Pancreas (tissue), 10 donors: ENCODE measurements at regions not wholly inside any gene's neighbourhood (a gene's known extent, or its start where the extent isn't known, plus 50 kb on each side); places are given as distances from the start of the nearest gene placed in this dataset.
"Not testable (repeated sequence)": the region's sequence is repeated elsewhere in the genome, so short reads cannot be mapped to it uniquely, and the experiment has no call there.

ENCODE experiments used
- ATAC-seq, 4 donors: fragments of 200-7000 bp; cut with Tn5 transposase; one replicate each; pipeline versions ENCODE4 v1.8.0 to v1.9.1; 2020; ENCODE audit warnings: mild to moderate bottlenecking in 4 of 4, moderate library complexity in 4 of 4
- DNase-seq, 6 donors: peaks; one replicate each; pipeline ENCODE4 v3.0.0-alpha.2; 2020
- FAIRE-seq: peaks from 2 replicates; lab custom pipeline; 2012; peaks lifted over from hg19 to GRCh38; lab: Jason Lieb, UNC
- H3K27ac ChIP-seq, 4 donors: fragments of 200-600 bp; sonication (generic); 1 replicate in 3 of 4; 2 replicates in 1 of 4; pipeline versions ENCODE4 v1.5.0 to v1.8.0; 2020
- H3K27me3 ChIP-seq, 4 donors: fragments of 200-600 bp; one replicate each; pipeline ENCODE4 v1.8.0; 2021
- H3K36me3 ChIP-seq, 3 donors: fragments of 200-600 bp; sonication (generic) in 1 of 3; one replicate each; pipeline versions ENCODE4 v1.5.0 to v1.8.0; 2020 to 2021
- H3K4me1 ChIP-seq, 3 donors: fragments of 200-600 bp; one replicate each; pipeline ENCODE4 v1.8.0; 2021
- H3K4me3 ChIP-seq, 4 donors: fragments of 200-600 bp; sonication (generic) in 2 of 4; one replicate each; pipeline versions ENCODE4 v1.5.0 to v1.8.0; 2020 to 2021
- H3K9me3 ChIP-seq, 4 donors: fragments of 200-600 bp; one replicate each; pipeline ENCODE4 v1.8.0; 2021
- WGBS, 2 donors: extraction: QIAGEN DNeasy Blood & Tissue Kit; methylation state at CpG; one replicate each; pipeline ENCODE4 v1.1.7; 2013; 5-methylcytosine and 5-hydroxymethylcytosine counted together
- intact Hi-C, 3 donors: fragments of 100-400 bp; cut with DNase I; formaldehyde crosslinking; loops; one replicate each; pipeline versions ENCODE4 v1.11.1 to v1.14.2; 2022
- TF ChIP-seq, protein P1 (sequence below), 4 donors: fragments of 200-600 bp; sonication (generic) in 3 of 4; IDR thresholded peaks; one replicate each; pipeline versions ENCODE4 v1.5.0 to v1.8.0; 2021; ENCODE audit warnings: antibody characterized with exemption in 4 of 4
- donor health status: healthy with polysubstance abuse.
- donor health status: DM: no; HTN: no; CAD: no; lungs with moderate emphysema.
- donor health status: DM: no; HTN: no; CAD: no.
- donor health status: control.
- donor health status: control.
- donor health status: Bipolar disorder and iron deficiency.
- donor health status: DM: yes; HTN: yes; CAD: no.
- donor health status: DM: no; HTN: no; CAD: no.
- donor health status: DM: no; HTN: no; CAD: no.
- donor health status: DM: yes; HTN: yes; CAD: no.

DNA sequence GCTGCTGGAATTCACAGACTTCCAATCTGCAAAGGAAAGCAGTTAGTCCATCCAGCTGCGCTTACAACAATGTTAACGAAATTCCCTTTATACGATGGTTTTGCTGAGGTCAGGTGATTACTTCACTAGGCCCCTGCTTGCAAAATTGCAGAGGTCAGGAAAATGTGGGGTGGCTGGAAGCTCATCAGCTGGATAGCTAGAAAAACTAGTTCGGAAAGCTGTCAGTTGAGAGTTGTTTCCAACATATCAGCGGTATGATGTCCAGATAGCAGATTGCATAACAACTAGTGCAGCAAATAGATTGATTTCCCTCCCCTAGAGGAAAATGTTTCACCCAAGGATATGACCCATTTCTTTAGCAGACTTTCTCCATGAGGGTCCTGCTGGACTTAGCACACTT is 2021.1 kb upstream of the CELF4 start:
- no peaks in the 10 kb centered on the region for H3K27me3 ChIP-seq
- H3K4me3 ChIP-seq: no peak overlapping the region
- no peaks in the 10 kb centered on the region for H3K9me3 ChIP-seq
- no peaks in the 10 kb centered on the region for H3K36me3 ChIP-seq
- H3K27ac ChIP-seq: no peak overlapping the region
- H3K4me1 ChIP-seq: no peaks in the 10 kb centered on the region
- no peak for DNase-seq
- intact Hi-C loops: no loop called here
- 53 to 58% methylated on average over 5 of the region's 5 CpGs for WGBS, 2 donors
- TF ChIP-seq, protein P1, sequence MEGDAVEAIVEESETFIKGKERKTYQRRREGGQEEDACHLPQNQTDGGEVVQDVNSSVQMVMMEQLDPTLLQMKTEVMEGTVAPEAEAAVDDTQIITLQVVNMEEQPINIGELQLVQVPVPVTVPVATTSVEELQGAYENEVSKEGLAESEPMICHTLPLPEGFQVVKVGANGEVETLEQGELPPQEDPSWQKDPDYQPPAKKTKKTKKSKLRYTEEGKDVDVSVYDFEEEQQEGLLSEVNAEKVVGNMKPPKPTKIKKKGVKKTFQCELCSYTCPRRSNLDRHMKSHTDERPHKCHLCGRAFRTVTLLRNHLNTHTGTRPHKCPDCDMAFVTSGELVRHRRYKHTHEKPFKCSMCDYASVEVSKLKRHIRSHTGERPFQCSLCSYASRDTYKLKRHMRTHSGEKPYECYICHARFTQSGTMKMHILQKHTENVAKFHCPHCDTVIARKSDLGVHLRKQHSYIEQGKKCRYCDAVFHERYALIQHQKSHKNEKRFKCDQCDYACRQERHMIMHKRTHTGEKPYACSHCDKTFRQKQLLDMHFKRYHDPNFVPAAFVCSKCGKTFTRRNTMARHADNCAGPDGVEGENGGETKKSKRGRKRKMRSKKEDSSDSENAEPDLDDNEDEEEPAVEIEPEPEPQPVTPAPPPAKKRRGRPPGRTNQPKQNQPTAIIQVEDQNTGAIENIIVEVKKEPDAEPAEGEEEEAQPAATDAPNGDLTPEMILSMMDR (IDR thresholded peaks at IDR 0.05): no peak
- ATAC-seq: no peak
- no peak for FAIRE-seq

DNA sequence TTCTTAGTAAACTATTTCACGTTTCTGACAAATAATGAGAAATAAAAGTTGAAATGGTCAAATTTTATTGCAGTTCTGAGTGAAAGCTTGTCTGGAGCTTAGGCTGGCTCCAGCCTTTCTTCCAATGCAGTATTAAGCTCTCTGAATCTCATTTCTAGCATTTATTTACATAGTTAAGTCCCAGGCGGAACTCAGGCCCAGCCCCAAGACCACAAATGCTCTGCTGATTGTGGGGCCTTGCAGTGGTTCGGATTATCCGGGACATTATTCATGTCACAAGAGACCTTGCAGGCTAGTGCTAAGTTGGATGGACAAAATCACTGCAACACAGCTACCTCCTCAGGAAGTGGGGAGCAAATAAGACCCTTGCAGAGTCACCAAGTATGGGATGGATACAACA is 2009.3 kb upstream of the CELF4 start:
- no peak for ATAC-seq
- Histone ChIP-seq H3K4me1 (no peaks in the 10 kb centered on the region), H3K9me3 (no peaks in the 10 kb centered on the region), H3K36me3 (no peaks in the 10 kb centered on the region), H3K27ac (no peak overlapping the region), H3K27me3 (no peaks in the 10 kb centered on the region), H3K4me3 (no peak overlapping the region)
- WGBS, 2 donors: 62 to 63% methylated on average over 4 of the region's 4 CpGs
- no peak for FAIRE-seq
- DNase-seq: no peak
- intact Hi-C loops: no loop called here
- TF ChIP-seq, protein P1 (IDR thresholded peaks at IDR 0.05): no peak

DNA sequence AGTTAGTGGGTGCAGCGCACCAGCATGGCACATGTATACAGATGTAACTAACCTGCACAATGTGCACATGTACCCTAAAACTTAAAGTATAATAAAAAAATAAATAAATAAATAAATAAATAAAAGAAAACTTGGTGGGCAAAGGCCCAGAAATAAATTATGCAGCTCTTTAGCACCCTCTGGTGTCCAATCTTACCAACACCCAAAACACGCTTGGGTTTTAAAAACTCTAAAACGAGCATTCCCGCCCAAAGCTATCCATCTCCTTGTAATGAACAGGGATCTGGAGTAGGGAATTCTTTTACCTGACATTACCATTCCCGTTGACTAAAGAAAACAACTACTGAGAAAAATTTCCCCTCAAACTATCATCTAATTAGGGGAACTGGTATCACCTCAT is 2005.9 kb upstream of the CELF4 start:
- intact Hi-C loops: no loop called here
- peak in 1 of 6 donors; percentile 14 for DNase-seq
- no peaks in the 10 kb centered on the region for H3K27me3 ChIP-seq
- no peak for ATAC-seq
- 47 to 68% methylated on average over 5 of the region's 5 CpGs for WGBS, 2 donors
- H3K4me1 ChIP-seq: no peaks in the 10 kb centered on the region
- H3K9me3 ChIP-seq: no peaks in the 10 kb centered on the region
- H3K36me3 ChIP-seq: no peaks in the 10 kb centered on the region
- no peak for FAIRE-seq
- H3K4me3 ChIP-seq: no peak overlapping the region
- no peak overlapping the region for H3K27ac ChIP-seq
- TF ChIP-seq, protein P1 (IDR thresholded peaks at IDR 0.05): peak in 3 of 4 donors; percentile 21 to 33 (median 29)

DNA sequence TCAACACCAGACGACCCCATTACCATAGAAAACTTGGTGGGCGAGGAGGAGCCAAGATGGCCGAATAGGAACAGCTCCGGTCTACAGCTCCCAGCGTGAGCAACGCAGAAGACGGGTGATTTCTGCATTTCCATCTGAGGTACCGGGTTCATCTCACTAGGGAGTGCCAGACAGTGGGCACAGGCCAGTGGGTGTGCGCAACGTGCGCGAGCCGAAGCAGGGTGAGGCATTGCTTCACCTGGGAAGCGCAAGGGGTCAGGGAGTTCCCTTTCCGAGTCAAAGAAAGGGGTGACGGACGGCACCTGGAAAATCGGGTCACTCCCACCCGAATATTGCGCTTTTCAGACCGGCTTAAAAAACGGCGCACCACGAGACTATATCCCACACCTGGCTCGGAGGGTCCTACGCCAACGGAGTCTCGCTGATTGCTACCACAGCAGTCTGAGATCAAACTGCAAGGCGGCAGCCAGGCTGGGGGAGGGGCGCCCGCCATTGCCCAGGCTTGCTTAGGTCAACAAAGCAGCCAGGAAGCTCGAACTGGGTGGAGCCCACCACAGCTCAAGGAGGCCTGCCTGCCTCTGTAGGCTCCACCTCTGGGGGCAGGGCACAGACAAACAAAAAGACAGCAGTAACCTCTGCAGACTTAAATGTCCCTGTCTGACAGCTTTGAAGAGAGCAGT is 2000.1 kb upstream of the CELF4 start:
- H3K36me3 ChIP-seq, FAIRE-seq, H3K27ac ChIP-seq, H3K4me3 ChIP-seq, H3K27me3 ChIP-seq, intact Hi-C loops, DNase-seq, H3K9me3 ChIP-seq, ATAC-seq, H3K4me1 ChIP-seq: not testable (repeated sequence)
- 81 to 86% methylated on average over 20 to 32 of the region's 32 CpGs for WGBS, 2 donors

DNA sequence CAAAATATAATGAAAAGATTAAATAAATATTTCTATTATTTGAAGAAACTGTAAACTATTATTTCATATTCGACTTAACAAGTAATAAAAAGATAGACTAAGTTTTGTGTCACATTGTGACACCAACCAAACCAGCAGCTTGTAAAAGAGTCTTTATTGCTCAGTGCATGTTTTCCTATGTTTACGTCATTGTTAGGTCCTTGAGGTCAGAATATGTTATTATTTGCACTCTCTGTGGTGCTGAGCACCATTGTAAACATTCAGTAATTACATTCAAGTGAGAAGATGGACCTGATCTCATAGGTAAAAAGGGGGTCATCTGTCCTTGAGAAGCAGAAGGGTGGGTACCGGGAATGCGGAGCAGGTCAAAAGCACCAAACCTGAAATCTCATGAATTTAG is 1999.1 kb upstream of the CELF4 start:
- DNase-seq: no peak
- no peaks in the 10 kb centered on the region for H3K9me3 ChIP-seq
- intact Hi-C loops: no loop called here
- 92 to 98% methylated on average over 4 of the region's 4 CpGs for WGBS, 2 donors
- H3K27me3 ChIP-seq: no peaks in the 10 kb centered on the region
- H3K4me1 ChIP-seq: no peaks in the 10 kb centered on the region
- FAIRE-seq: no peak
- no peak overlapping the region for H3K4me3 ChIP-seq
- no peak overlapping the region for H3K27ac ChIP-seq
- H3K36me3 ChIP-seq: no peaks in the 10 kb centered on the region
- ATAC-seq: no peak
- TF ChIP-seq, protein P1 (IDR thresholded peaks at IDR 0.05): no peak
